OCI-LY7 (cell line): ENCODE measurements at regions not wholly inside any gene's neighbourhood (a gene's known extent, or its start where the extent isn't known, plus 50 kb on each side); places are given as distances from the start of the nearest gene placed in this dataset.

Experiments used
- CTCF ChIP-seq: fragments of 200-600 bp; sonication (generic); conservative IDR thresholded peaks from 2 replicates; pipeline ENCODE4 v1.5.1; 2014; ENCODE audit warnings: mild to moderate bottlenecking, antibody characterized with exemption, low read length, moderate library complexity, mixed read lengths
- EZH2phosphoT487 ChIP-seq: fragments of 200-600 bp; sonication (generic); IDR thresholded peaks from 2 replicates; pipeline ENCODE4 v1.6.1; 2018; ENCODE audit warnings: low read depth, borderline replicate concordance, mild to moderate bottlenecking, mixed run types, antibody characterized with exemption, low read length, moderate library complexity, mixed read lengths

- TF ChIP-seq CTCF (no peak), EZH2phosphoT487 (no peak)
Observed at GRCh38 chr12:63232896-63233295, 81.9 kb upstream of the AVPR1A start.
